ENCODE measurements at regions not wholly inside any gene's neighbourhood (a gene's known extent, or its start where the extent isn't known, plus 50 kb on each side); places are given as distances from the start of the nearest gene placed in this dataset.

DNA sequence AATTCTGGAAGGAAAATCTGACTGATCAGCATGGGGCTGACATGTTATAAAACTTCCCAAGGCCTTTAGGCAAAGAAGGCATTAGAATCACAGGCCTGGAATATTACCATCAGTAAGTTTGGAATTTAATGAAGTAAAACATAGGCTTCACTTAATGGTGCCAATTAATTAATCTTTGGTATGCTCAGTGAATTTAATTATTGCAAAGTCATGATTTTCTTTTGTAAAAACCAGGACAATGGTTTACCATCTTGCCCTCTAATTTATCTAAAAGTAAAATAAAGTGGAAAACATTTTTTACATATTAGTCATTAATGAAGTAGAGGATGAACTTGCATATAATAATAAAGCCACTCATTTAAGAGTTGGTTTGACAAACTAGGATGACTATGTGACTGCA, 220.3 kb downstream of the SEC23IP start:
- no peak for TF ChIP-seq TCF12 (IDR thresholded peaks at IDR 0.05)
- TF ChIP-seq REST (IDR thresholded peaks at IDR 0.05; ENCODE audit: low read depth, low read length): no peak
- no peak for TF ChIP-seq POLR2AphosphoS5 (IDR thresholded peaks at IDR 0.05; ENCODE audit: low read depth, low read length)
- no peak for TF ChIP-seq CTCF (IDR thresholded peaks at IDR 0.05)
- TF ChIP-seq EP300 (IDR thresholded peaks at IDR 0.05; ENCODE audit: borderline replicate concordance in 1 of 2, low read depth in 1 of 2, low read length in 1 of 2): no peak
- TF ChIP-seq ZBTB33 (IDR thresholded peaks at IDR 0.05; ENCODE audit: borderline replicate concordance, low read depth): no peak
